GM12878 (cell line): ENCODE measurements at regions not wholly inside any gene's neighbourhood (a gene's known extent, or its start where the extent isn't known, plus 50 kb on each side); places are given as distances from the start of the nearest gene placed in this dataset.

Source experiments
- ATAC-seq: fragments of 200-7000 bp; cut with Tn5 transposase; 3 replicates; pipeline ENCODE4 v1.9.1; 2020; ENCODE audit warnings: mild to moderate bottlenecking, moderate library complexity
- BruUV-seq: library from RNA; stranded (reverse); fragments of 400-500 nt; replicated peaks from 2 replicates; lab custom pipeline; 2021; lab: Mats Ljungman, UMichigan
- CTCF ChIA-PET: fragments of 300-600 bp; sonication (Branson Sonifier 250); formaldehyde crosslinking; extraction: SDS; loops from one replicate; lab custom pipeline; 2021; ENCODE audit warnings: inconsistent platforms; lab: Yijun Ruan, JAX
- POLR2A ChIA-PET: fragments of 350-600 bp; formaldehyde crosslinking; extraction: SDS; loops from one replicate; lab custom pipeline; 2021; ENCODE audit warnings: inconsistent platforms; lab: Charles Lee
- RAD21 ChIA-PET: fragments of 300-600 bp; sonication (Branson Sonifier 250); formaldehyde crosslinking; loops from one replicate; lab custom pipeline; 2023; ENCODE audit warnings: antibody characterized with exemption; ENCODE audit not compliant: unreplicated experiment; lab: Charles Lee
- SMC1A ChIA-PET: fragments of 300-600 bp; sonication (Branson Sonifier 250); formaldehyde crosslinking; loops from one replicate; lab custom pipeline; 2023; ENCODE audit not compliant: unreplicated experiment, uncharacterized antibody; lab: Charles Lee
- DNase-seq: peaks from one replicate; pipeline ENCODE4 v3.0.0-alpha.2; 2011; ENCODE audit warnings: low read depth, low spot score
- FAIRE-seq: peaks from 3 replicates; lab custom pipeline; 2011; peaks lifted over from hg19 to GRCh38; lab: Jason Lieb, UNC
- H2AFZ ChIP-seq: 2 replicates; pipeline ENCODE4 v1.6.0; 2011; ENCODE audit warnings: low read depth, low read length, control low read depth; ENCODE audit not compliant: control insufficient read depth
- H3K27ac ChIP-seq: 2 replicates; pipeline ENCODE4 v1.5.1; 2011; ENCODE audit warnings: control low read depth; ENCODE audit not compliant: control insufficient read depth, insufficient read depth
- H3K27me3 ChIP-seq, 2 experiments: replicated peaks in 1 of 2; 2 replicates each; pipeline versions ENCODE4 v1.6.0 to v1.6.1; 2011; ENCODE audit warnings: low read length in 1 of 2; ENCODE audit not compliant: control insufficient read depth in 2 of 2, insufficient read depth in 2 of 2
- H3K36me3 ChIP-seq, 2 experiments: 2 replicates each; pipeline ENCODE4 v1.5.1; 2011; ENCODE audit warnings: low read length in 1 of 2; ENCODE audit not compliant: control insufficient read depth in 2 of 2, insufficient read depth in 2 of 2
- H3K4me1 ChIP-seq: 2 replicates; pipeline ENCODE4 v1.6.1; 2011; ENCODE audit warnings: mild to moderate bottlenecking, low read length, moderate library complexity, mixed read lengths; ENCODE audit not compliant: control insufficient read depth, insufficient read depth
- H3K4me2 ChIP-seq: 2 replicates; pipeline ENCODE4 v1.6.0; 2011; ENCODE audit warnings: control low read depth; ENCODE audit not compliant: control insufficient read depth, insufficient read depth
- H3K4me3 ChIP-seq: fragments of 200-600 bp; sonication (generic); 2 replicates; pipeline ENCODE4 v1.5.1; 2016
- H3K79me2 ChIP-seq: 2 replicates; pipeline ENCODE4 v1.6.0; 2011; ENCODE audit warnings: low read length; ENCODE audit not compliant: control insufficient read depth, insufficient read depth
- H3K9ac ChIP-seq: 2 replicates; pipeline ENCODE4 v1.8.0; 2011; ENCODE audit warnings: low read length, control low read depth, mixed read lengths; ENCODE audit not compliant: control insufficient read depth, insufficient read depth
- H3K9me3 ChIP-seq: replicated peaks from 3 replicates; pipeline ENCODE4 v1.5.1; 2011; ENCODE audit warnings: mild to moderate bottlenecking, low read length; ENCODE audit not compliant: control insufficient read depth, insufficient read depth
- H4K20me1 ChIP-seq: 2 replicates; pipeline ENCODE4 v1.6.0; 2011; ENCODE audit not compliant: control insufficient read depth, insufficient read depth
- CHD2 ChIP-seq: IDR thresholded peaks from 2 replicates; pipeline ENCODE4 v1.6.1; 2011; ENCODE audit warnings: low read depth, low read length, improper control_type of control experiment, borderline replicate concordance
- EGR1 ChIP-seq, 2 experiments: IDR thresholded peaks; 1 replicate in 1 of 2; 2 replicates in 1 of 2; pipeline ENCODE4 v1.6.1; 2011 to 2012; ENCODE audit warnings: low read depth in 2 of 2, low read length in 2 of 2, borderline replicate concordance in 1 of 2, mild to moderate bottlenecking in 1 of 2, moderate library complexity in 1 of 2
- HCFC1 ChIP-seq: fragments of 150-350 bp; IDR thresholded peaks from 2 replicates; pipeline ENCODE4 v1.6.1; 2014; ENCODE audit warnings: low read length
- HDAC6 ChIP-seq: fragments of 200-600 bp; sonication (generic); IDR thresholded peaks from one replicate; pipeline ENCODE4 v1.8.0; 2017; ENCODE audit warnings: antibody characterized with exemption; ENCODE audit not compliant: unreplicated experiment
- IKZF2 ChIP-seq, 2 experiments: fragments of 450-650 bp; IDR thresholded peaks; 2 replicates each; pipeline ENCODE4 v1.6.1; 2017; ENCODE audit warnings: mild to moderate bottlenecking in 2 of 2, moderate library complexity in 2 of 2
- RB1 ChIP-seq: fragments of 450-650 bp; formaldehyde crosslinking; IDR thresholded peaks from 2 replicates; pipeline ENCODE4 v1.6.1; 2017; ENCODE audit warnings: mild to moderate bottlenecking, borderline replicate concordance
- RCOR1 ChIP-seq: conservative IDR thresholded peaks from 2 replicates; pipeline ENCODE4 v1.6.1; 2012; ENCODE audit warnings: low read depth, low read length, improper control_type of control experiment
- SPI1 ChIP-seq: IDR thresholded peaks from 2 replicates; pipeline ENCODE4 v1.6.1; 2011; ENCODE audit warnings: low read depth, mild to moderate bottlenecking, low read length, moderate library complexity, borderline replicate concordance; ENCODE audit not compliant: insufficient read depth
- TAF1 ChIP-seq: IDR thresholded peaks from 2 replicates; pipeline ENCODE4 v1.6.1; 2011; ENCODE audit warnings: mild to moderate bottlenecking, low read depth, low read length, borderline replicate concordance
- WGBS: methylation state at CpG from one replicate; pipeline ENCODE4 v1.1.6; 2016; ENCODE audit warnings: low lambda C conversion rate; ENCODE audit not compliant: insufficient replicate concordance, insufficient coverage; ENCODE audit errors: missing lambda C conversion rate; 5-methylcytosine and 5-hydroxymethylcytosine counted together
- in situ Hi-C: fragments of 300-500 bp; cut with MboI; formaldehyde crosslinking; loops from 9 replicates; pipeline ENCODE4 v1.14.3; 2018; ENCODE audit warnings: mixed read lengths
- intact Hi-C: fragments of 100-400 bp; cut with micrococcal nuclease; formaldehyde crosslinking; loops from one replicate; pipeline ENCODE4 v1.14.2; 2022; ENCODE audit not compliant: unreplicated experiment
- TF ChIP-seq, protein P1 (sequence below): fragments of 450-650 bp; IDR thresholded peaks from 2 replicates; pipeline ENCODE4 v1.6.1; 2017; ENCODE audit warnings: antibody characterized with exemption, mild to moderate bottlenecking, moderate library complexity

DNA sequence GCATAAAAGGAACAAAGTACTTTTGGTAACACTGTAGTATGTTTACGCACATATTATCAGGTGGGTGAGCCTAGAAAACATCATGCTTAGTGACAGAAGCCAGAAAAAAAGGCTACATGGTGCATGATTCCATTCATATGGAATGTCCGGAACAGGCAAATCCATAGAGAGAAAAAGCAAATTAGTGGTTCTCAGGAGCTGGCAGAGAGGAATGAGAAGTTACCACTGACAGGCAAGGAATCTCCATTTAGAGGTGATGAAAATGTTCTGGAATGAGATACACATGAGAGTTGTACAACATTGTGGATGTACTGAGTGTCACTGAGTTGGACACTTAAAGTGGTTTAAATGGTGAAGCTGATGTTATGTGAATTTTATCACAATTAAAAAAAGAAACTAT, 976.9 kb downstream of the NLGN4Y start (continued):
- TF ChIP-seq HDAC6, result no peak
- TF ChIP-seq SPI1, result no peak
- no peak for TF ChIP-seq RB1
- no peak for TF ChIP-seq RCOR1
- TF ChIP-seq CHD2, result no peak
- TF ChIP-seq, protein P1, sequence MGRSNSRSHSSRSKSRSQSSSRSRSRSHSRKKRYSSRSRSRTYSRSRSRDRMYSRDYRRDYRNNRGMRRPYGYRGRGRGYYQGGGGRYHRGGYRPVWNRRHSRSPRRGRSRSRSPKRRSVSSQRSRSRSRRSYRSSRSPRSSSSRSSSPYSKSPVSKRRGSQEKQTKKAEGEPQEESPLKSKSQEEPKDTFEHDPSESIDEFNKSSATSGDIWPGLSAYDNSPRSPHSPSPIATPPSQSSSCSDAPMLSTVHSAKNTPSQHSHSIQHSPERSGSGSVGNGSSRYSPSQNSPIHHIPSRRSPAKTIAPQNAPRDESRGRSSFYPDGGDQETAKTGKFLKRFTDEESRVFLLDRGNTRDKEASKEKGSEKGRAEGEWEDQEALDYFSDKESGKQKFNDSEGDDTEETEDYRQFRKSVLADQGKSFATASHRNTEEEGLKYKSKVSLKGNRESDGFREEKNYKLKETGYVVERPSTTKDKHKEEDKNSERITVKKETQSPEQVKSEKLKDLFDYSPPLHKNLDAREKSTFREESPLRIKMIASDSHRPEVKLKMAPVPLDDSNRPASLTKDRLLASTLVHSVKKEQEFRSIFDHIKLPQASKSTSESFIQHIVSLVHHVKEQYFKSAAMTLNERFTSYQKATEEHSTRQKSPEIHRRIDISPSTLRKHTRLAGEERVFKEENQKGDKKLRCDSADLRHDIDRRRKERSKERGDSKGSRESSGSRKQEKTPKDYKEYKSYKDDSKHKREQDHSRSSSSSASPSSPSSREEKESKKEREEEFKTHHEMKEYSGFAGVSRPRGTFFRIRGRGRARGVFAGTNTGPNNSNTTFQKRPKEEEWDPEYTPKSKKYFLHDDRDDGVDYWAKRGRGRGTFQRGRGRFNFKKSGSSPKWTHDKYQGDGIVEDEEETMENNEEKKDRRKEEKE, result no peak
- no peak for TF ChIP-seq TAF1
- no peak for TF ChIP-seq HCFC1
- TF ChIP-seq EGR1 (IDR thresholded peaks at IDR 0.05; ENCODE audit: borderline replicate concordance in 1 of 2, low read depth in 2 of 2, low read length in 2 of 2), result no peak

DNA sequence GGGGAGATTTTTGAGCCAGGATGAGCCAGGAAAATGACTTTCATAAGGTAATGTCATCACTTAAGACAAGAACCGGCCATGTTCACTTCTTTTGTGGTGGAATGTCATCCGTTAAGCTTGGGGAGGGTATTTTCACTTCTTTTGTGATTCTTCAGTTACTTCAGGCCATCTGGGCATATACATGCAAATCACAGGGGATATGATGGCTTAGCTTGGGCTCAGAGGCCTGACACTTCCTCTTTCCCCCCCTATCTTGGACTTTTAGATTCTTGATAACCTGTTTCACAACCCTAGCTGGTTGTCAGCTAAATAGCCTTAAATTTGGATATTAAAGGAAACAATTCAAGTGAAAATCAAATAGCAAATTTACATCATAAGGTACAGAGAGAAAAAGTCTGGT, 986.0 kb downstream of the NLGN4Y start:
- ChIA-PET CTCF (no interaction called here), RAD21 (no interaction called here), POLR2A (no interaction called here)
- Histone ChIP-seq H3K36me3 (no peaks in the 10 kb centered on the region), H3K9ac (no peak overlapping the region), H3K4me2 (no peak overlapping the region), H3K4me1 (no peaks in the 10 kb centered on the region), H3K79me2 (no peaks in the 10 kb centered on the region), H3K9me3 (no peaks in the 10 kb centered on the region), H3K27ac (no peak overlapping the region), H4K20me1 (no peaks in the 10 kb centered on the region)
- intact Hi-C loops, result no loop called here
- no TSS peak for BruUV-seq
- WGBS, result no CpG with 5 or more reads among the region's 2 CpGs
- no peak for TF ChIP-seq IKZF2 (IDR thresholded peaks at IDR 0.05)
- TF ChIP-seq, all 136 proteins: peak for 0
- FAIRE-seq, result no peak
- in situ Hi-C loops, result no loop called here
- H3K4me3 ChIP-seq, result no peak overlapping the region
- no peak for ATAC-seq
- SMC1A ChIA-PET, result no interaction called here
- no peak overlapping the region for H2AFZ ChIP-seq
- DNase-seq, result no peak
- H3K27me3 ChIP-seq, result no peaks in the 10 kb centered on the region
